ENCODE measurements at regions not wholly inside any gene's neighbourhood (a gene's known extent, or its start where the extent isn't known, plus 50 kb on each side); places are given as distances from the start of the nearest gene placed in this dataset.

- DNase-seq (no peak), ATAC-seq (no peak)
Measured at GRCh38 chr2:192357217-192357616, 162.5 kb upstream of the TMEFF2 start.

- no peak for ATAC-seq
- DNase-seq = no peak
Measured at GRCh38 chr2:192354512-192355244, 159.9 kb upstream of the TMEFF2 start.

- no peak for DNase-seq
- ATAC-seq = no peak
Measured at GRCh38 chr2:192347542-192347941, 152.8 kb upstream of the TMEFF2 start.

DNA sequence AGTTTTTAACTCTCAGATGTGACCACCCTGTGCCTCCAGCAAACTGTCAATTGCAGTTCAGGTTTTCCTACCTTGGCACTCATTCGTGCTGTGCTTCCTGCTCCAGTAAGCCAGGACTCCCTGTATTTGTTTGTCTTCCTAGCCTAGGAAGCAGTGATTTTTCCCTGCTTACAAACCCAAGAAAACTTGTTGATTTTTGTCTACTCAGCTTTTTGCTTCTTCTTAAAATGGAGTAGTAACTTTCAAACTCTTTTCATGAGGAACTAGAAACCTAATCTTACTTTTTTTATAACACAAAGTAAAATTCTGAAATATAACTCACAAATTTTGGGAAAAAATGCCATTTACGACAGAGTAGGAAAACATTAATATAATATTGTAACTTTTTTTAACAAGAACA is 150.6 kb upstream of the TMEFF2 start:
- DNase-seq (no peak), ATAC-seq (no peak)

DNA sequence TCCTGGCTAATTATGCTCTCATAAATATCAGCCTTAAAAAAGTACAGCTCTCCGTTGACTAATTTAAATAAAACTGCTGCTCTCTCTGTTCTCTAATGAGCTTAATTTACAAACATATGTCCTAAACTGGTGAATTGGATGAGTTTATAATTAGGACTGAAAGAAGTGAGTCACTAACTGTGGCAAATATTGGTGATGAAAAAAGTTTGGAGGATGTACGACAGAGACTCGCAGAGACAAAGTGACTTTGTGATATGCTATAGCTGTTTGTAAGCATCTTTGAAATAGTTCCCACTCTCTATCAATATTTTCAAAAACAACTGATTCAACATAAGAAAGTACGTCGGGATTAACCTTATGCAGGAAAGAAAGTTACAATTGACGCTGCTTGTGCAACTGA is 138.9 kb upstream of the TMEFF2 start:
- ATAC-seq = no peak
- no peak for DNase-seq

- no peak for DNase-seq
- ATAC-seq = no peak
Measured at GRCh38 chr2:192328297-192328696, 133.6 kb upstream of the TMEFF2 start.

DNA sequence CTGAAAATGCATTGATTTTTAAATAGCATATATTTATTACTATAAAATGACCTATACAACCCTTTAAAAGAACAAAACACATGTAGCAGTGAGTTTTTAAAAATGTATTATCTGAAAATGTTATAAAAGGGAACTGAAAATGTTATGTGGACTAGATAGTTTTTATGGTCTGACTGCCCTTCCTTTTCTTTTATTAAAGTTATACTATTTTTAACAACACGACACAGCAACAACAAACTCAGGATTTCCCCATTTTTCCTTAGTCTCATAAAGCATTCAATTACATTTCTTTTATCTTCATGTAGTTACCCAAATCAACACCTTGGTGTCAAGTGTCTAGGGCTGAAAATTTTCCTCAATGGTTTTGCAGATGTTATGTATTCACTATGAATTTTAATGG is 132.8 kb upstream of the TMEFF2 start:
- no peak for ATAC-seq
- DNase-seq = no peak

- ATAC-seq (no peak), DNase-seq (no peak)
Measured at GRCh38 chr2:192315543-192315942, 120.8 kb upstream of the TMEFF2 start.

- ATAC-seq = peak; percentile 36
- no peak for DNase-seq
Measured at GRCh38 chr2:192314800-192315481, 120.2 kb upstream of the TMEFF2 start.

- DNase-seq = no peak
- ATAC-seq = no peak
Measured at GRCh38 chr2:192313773-192314172, 119.0 kb upstream of the TMEFF2 start.

DNA sequence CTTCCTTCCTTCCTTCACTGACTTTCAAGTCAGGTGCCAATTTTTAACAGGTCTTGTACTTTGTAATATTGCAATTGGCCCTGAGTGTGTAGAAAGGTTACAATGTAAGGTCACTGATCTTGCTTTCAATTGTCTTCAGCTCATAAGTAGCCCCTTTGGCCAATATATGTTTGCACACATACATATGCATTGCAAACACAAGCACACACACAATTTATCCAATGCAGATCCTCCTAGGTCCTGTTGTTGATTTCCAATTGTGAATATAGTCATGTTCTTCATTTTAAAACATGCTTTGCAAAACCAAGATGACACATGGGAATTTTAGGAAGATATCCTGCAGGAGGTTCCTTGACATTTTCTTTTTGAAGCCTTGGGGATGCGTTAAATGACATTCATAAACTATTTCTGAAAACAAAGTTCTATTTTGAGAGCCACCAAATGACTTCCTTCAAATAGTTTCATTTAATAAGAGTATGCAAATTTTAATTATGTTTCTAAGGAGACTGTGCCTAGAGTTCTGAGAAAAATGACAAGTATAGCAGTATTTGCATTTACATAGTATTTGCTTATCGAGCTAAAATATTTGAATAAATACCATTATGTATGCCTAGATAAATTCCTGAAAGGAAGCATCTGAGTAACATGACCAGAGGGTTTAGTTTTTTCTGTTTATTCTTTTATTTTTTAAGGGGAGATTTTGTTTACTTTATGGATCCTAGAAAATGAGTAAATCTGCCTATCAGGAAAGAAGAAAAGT is 117.1 kb upstream of the TMEFF2 start:
- ATAC-seq = no peak
- no peak for DNase-seq

DNA sequence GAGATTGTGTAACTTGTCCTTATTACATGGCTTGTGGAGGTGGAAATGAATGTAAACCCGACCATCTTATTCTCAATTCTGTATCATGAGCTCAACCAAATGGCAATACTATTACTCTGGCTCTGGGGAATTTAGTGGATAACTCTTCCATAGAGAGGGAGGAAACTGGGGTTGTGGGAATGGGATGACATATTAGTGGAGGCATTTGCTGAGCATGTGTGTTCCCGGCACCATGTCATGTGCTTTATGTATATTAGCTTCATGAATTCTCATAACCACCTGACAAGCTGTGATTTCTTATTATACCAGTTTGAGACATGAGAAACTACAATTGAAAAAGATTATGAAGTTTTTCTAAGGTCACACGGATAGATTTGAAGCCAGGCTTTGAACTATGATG is 112.8 kb upstream of the TMEFF2 start:
- ATAC-seq (no peak), DNase-seq (no peak)

DNA sequence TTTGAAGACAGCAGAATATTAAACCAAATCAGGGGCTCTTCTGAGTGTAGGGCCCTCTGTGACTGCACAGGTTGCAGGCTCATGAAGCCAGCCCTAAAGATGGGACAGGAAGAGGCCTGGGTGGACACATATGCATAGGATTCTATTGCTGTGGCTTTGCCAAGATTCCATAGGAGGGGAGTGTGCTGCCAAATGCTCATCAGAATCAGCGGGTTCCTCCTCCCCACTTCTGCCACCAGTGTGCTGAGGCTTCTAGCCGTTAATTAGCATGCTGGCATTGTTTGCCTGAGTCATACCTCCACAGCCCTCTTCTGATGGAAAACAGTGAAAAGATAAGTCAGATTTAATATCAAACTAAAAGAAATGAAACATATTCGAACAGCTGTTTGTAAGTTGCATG is 103.9 kb upstream of the TMEFF2 start:
- ATAC-seq = no peak
- DNase-seq = no peak

DNA sequence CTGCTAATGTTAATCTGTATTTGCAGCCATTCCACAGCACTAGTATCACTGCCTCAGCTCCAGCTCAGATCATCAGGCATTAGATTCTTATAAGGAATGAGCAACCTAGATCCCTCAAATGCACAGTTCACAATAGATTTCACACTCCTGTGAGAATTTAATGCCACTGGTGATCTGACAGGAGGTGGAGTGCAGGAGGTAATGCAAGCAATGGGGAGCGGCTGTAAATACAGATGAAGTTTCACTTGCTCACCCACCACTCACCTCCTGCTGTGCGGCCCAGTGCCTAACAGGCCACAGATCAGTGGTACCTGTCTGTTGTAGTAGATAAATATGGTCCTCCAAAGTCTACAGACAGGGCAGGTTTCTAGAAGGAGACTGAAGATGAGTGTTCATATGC is 97.7 kb upstream of the TMEFF2 start:
- no peak for DNase-seq
- ATAC-seq = no peak

- DNase-seq (no peak), ATAC-seq (no peak)
Measured at GRCh38 chr2:192288295-192288694, 93.6 kb upstream of the TMEFF2 start.

GRCh38 chr2:192286093-192286701 is 91.5 kb upstream of the TMEFF2 start:
- DNase-seq (no peak), ATAC-seq (no peak)

GRCh38 chr2:192283450-192283849 is 88.7 kb upstream of the TMEFF2 start:
- DNase-seq (no peak), ATAC-seq (no peak)

DNA sequence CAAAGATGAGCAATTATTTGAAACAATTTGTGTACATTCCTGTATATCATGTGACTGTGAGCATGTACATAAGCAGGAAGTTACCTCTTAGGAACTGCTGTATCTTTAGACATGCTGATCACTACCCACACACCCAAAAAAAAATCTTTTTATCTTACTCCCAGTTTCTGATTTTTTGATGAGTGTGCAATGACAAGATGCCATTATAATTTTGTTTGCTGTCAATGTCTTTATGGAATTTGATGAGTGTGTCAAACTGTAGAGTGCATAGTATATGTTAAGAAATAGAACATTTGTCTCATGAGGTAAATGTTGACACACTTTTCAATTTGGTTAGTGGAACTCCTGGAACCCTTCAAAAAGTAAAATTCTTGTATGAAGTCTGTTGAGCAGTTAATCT is 84.0 kb upstream of the TMEFF2 start:
- DNase-seq (no peak), ATAC-seq (no peak)

GRCh38 chr2:192277494-192278109 is 82.9 kb upstream of the TMEFF2 start:
- DNase-seq (no peak), ATAC-seq (no peak)

DNA sequence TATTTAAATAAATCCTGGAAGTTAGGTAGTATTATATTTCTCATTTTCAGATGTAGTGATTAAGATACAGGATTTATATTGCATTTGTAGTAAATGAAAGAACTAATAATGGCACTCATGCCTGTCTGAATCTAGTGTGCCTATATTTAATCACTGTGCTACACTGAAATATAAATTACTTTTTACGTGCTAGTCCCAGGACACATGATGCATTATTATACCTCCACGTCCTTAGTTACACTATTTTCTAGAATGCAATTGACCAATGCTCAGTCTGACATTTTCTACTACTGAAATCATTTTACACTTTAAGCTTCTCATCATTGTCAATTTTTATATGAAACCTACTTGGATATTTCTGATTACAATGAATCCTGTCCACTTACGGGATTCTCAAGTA is 80.9 kb upstream of the TMEFF2 start:
- ATAC-seq (no peak), DNase-seq (no peak)

DNA sequence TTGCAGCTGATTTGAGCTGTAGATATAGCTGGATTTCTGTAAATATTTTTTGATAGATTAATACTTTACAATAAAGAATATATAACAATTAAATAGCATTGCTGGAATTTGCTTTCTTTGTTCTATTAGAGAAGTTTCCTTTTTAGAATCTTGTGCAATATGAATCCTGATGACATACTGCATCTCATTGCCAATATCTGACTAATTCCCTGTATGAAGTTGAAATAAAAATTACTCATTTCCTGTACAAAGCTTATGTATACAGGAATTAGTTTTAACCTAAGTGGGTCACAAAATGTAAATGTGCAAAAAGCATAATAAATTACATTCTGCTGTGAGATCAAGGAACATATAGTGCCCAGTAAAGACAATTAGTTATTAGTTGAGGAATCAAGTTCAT is 72.8 kb upstream of the TMEFF2 start:
- ATAC-seq (no peak), DNase-seq (no peak)

DNA sequence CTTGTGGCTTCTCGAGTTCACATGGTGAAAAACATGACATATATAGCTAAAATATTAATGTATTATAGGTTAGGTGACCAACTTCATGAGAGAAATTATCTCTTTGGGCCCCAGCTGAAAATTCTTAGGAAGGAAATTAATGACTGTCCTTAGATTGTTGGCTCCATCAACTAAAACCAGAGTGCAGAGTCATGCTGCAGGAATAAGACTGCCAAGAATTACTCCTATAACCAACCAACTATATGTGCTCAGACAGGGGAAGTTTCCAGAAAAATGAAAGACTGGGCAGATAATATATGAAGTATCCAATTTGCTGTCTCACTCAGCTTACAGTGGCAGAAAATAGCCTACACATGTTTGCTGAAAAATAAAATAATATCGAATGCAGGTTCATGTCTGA is 71.0 kb upstream of the TMEFF2 start:
- DNase-seq (no peak), ATAC-seq (no peak)

DNA sequence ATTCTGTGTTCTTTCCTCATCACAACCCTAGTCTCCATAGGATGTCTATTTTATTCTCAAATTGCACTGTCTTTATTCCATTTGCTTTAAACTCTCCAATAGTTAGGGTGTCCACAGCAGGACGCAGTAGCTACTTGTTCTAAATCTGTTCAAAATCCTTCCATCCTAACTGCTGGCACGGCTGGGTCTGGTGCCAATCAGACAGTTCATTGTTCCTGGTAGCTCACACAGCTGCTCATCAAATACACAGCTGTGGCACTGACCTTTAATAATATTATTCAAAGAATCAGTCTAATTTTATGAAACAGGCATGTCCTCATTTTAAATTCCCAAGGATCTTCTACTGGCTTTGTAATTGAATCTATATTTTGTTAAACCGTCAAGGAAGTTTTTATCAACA is 59.7 kb upstream of the TMEFF2 start:
- ATAC-seq = no peak

More for the DNA sequence above, 59.7 kb upstream of the TMEFF2 start:
- no peak for DNase-seq

Measured in stimulated activated naive CD8-positive, alpha-beta T cell treated with anti-CD3 and anti-CD28 coated beads, Interleukin-15, Interleukin-2, amounts not matched to agents 100 U/mL and 50 U/mL, for 24 hours (primary cell).